GM23338 (cell line): ENCODE measurements at regions not wholly inside any gene's neighbourhood (a gene's known extent, or its start where the extent isn't known, plus 50 kb on each side); places are given as distances from the start of the nearest gene placed in this dataset.

ENCODE experiments used
- ATAC-seq: fragments of 200-7000 bp; cut with Tn5 transposase; 3 replicates; pipeline ENCODE4 v1.9.1; 2020
- DNase-seq: peaks from one replicate; pipeline ENCODE4 v3.0.0-alpha.2; 2015; ENCODE audit warnings: low spot score
- H2AFZ ChIP-seq: fragments of 200-600 bp; sonication (generic); 2 replicates; pipeline ENCODE4 v1.8.0; 2016; ENCODE audit warnings: antibody characterized with exemption, mild to moderate bottlenecking, moderate library complexity
- H3F3A ChIP-seq: fragments of 200-600 bp; sonication (generic); replicated peaks from 2 replicates; pipeline ENCODE4 v1.8.0; 2017; ENCODE audit warnings: antibody characterized with exemption, mixed run types, low read depth
- H3K27ac ChIP-seq: fragments of 200-600 bp; sonication (generic); 2 replicates; pipeline ENCODE4 v1.6.1; 2016; ENCODE audit warnings: low read depth
- H3K27me3 ChIP-seq: fragments of 200-600 bp; sonication (generic); 2 replicates; pipeline ENCODE4 v1.8.0; 2016; ENCODE audit warnings: mild to moderate bottlenecking, mixed run types, moderate library complexity; ENCODE audit not compliant: insufficient read depth
- H3K36me3 ChIP-seq: fragments of 200-600 bp; sonication (generic); 2 replicates; pipeline ENCODE4 v1.8.0; 2016; ENCODE audit warnings: mild to moderate bottlenecking; ENCODE audit not compliant: insufficient read depth
- H3K4me1 ChIP-seq: fragments of 200-600 bp; sonication (generic); 2 replicates; pipeline ENCODE4 v1.8.0; 2016; ENCODE audit warnings: mild to moderate bottlenecking, moderate library complexity; ENCODE audit not compliant: insufficient read depth
- H3K4me2 ChIP-seq: fragments of 200-600 bp; sonication (generic); 2 replicates; pipeline ENCODE4 v1.7.1; 2017; ENCODE audit warnings: mixed run types
- H3K4me3 ChIP-seq: fragments of 200-600 bp; sonication (generic); 2 replicates; pipeline ENCODE4 v1.6.1; 2016; ENCODE audit warnings: mixed run types
- H3K79me2 ChIP-seq: fragments of 200-600 bp; sonication (generic); replicated peaks from 2 replicates; pipeline ENCODE4 v1.8.0; 2017; ENCODE audit warnings: mild to moderate bottlenecking; ENCODE audit not compliant: insufficient read depth
- H3K9me2 ChIP-seq: fragments of 200-600 bp; sonication (generic); 2 replicates; pipeline ENCODE4 v1.8.0; 2017; ENCODE audit not compliant: insufficient read depth
- H4K20me1 ChIP-seq: fragments of 200-600 bp; sonication (generic); replicated peaks from 2 replicates; pipeline ENCODE4 v1.8.0; 2017; ENCODE audit warnings: mild to moderate bottlenecking; ENCODE audit not compliant: insufficient read depth
- H3K27ac Mint-ChIP-seq: 2 replicates; pipeline ENCODE4 v1.8.0; 2020; ENCODE audit warnings: inconsistent platforms, mild to moderate bottlenecking, moderate library complexity, mixed read lengths
- H3K27me3 Mint-ChIP-seq: 3 replicates; pipeline ENCODE4 v1.8.0; 2022; ENCODE audit warnings: low read depth, mild to moderate bottlenecking, moderate library complexity, mixed read lengths, inconsistent platforms; ENCODE audit not compliant: insufficient read depth, poor library complexity
- H3K36me3 Mint-ChIP-seq: 3 replicates; pipeline ENCODE4 v1.8.0; 2021; ENCODE audit warnings: low read depth, mild to moderate bottlenecking, inconsistent platforms, moderate library complexity, mixed read lengths
- H3K4me1 Mint-ChIP-seq: 3 replicates; pipeline ENCODE4 v1.8.0; 2020; ENCODE audit warnings: mild to moderate bottlenecking, inconsistent platforms, mixed read lengths
- H3K4me3 Mint-ChIP-seq: 3 replicates; pipeline ENCODE4 v1.8.0; 2021; ENCODE audit warnings: moderate library complexity, mild to moderate bottlenecking, inconsistent platforms, mixed read lengths
- H3K9me3 Mint-ChIP-seq: 3 replicates; pipeline ENCODE4 v1.8.0; 2020; ENCODE audit warnings: moderate library complexity, mild to moderate bottlenecking, inconsistent platforms, mixed read lengths
- CREB1 ChIP-seq: fragments of 250-450 bp; sonication (Bioruptor Pico); IDR thresholded peaks from 2 replicates; pipeline ENCODE4 v1.5.0; 2020; ENCODE audit warnings: low read depth, mild to moderate bottlenecking, moderate library complexity
- EZH2 ChIP-seq: fragments of 200-600 bp; sonication (generic); IDR thresholded peaks from one replicate; pipeline ENCODE4 v1.8.0; 2017; ENCODE audit warnings: antibody characterized with exemption, mild to moderate bottlenecking, low read depth; ENCODE audit not compliant: unreplicated experiment
- EZH2phosphoT487 ChIP-seq: fragments of 200-600 bp; sonication (generic); IDR thresholded peaks from one replicate; pipeline ENCODE4 v1.8.1; 2018; ENCODE audit warnings: antibody characterized with exemption; ENCODE audit not compliant: unreplicated experiment
- JUNB ChIP-seq: IDR thresholded peaks from one replicate; pipeline ENCODE4 v1.6.1; 2016; ENCODE audit warnings: antibody characterized with exemption; ENCODE audit not compliant: unreplicated experiment
- NANOG ChIP-seq: IDR thresholded peaks from 2 replicates; pipeline ENCODE4 v1.6.1; 2016; ENCODE audit warnings: antibody characterized with exemption, borderline replicate concordance
- POLR2AphosphoS5 ChIP-seq: IDR thresholded peaks from 2 replicates; pipeline ENCODE4 v1.6.1; 2016; ENCODE audit warnings: antibody characterized with exemption, low read depth
- STAT1 ChIP-seq: IDR thresholded peaks from one replicate; pipeline ENCODE4 v1.6.1; 2016; ENCODE audit warnings: antibody characterized with exemption; ENCODE audit not compliant: unreplicated experiment
- ZNF114 ChIP-seq: fragments of 250-450 bp; sonication (Bioruptor Pico); IDR thresholded peaks from 2 replicates; pipeline ENCODE4 v1.5.0; 2020; ENCODE audit warnings: mild to moderate bottlenecking, moderate library complexity
- ZNF331 ChIP-seq: fragments of 250-450 bp; sonication (Bioruptor Pico); IDR thresholded peaks from 2 replicates; pipeline ENCODE4 v1.5.0; 2020; ENCODE audit warnings: low read depth, mild to moderate bottlenecking, moderate library complexity
- TF ChIP-seq, protein P1 (sequence below): fragments of 250-450 bp; sonication (Bioruptor Pico); IDR thresholded peaks from 2 replicates; pipeline ENCODE4 v1.5.0; 2020; ENCODE audit warnings: mild to moderate bottlenecking, moderate library complexity
- TF ChIP-seq, protein P2 (sequence below): IDR thresholded peaks from one replicate; pipeline ENCODE4 v1.6.1; 2018; ENCODE audit warnings: antibody characterized with exemption; ENCODE audit not compliant: unreplicated experiment
- TF ChIP-seq, protein P3 (sequence below), 2 experiments: fragments of 200-600 bp in 1 of 2; sonication (generic) in 1 of 2; conservative IDR thresholded peaks; 2 replicates each; pipeline versions ENCODE4 v1.5.1 to v1.6.1; 2016 to 2017; ENCODE audit warnings: antibody characterized with exemption in 2 of 2, low read depth in 2 of 2, mild to moderate bottlenecking in 2 of 2, moderate library complexity in 1 of 2
- TF ChIP-seq, protein P4 (sequence below): IDR thresholded peaks from 2 replicates; pipeline ENCODE4 v1.6.1; 2016; ENCODE audit warnings: antibody characterized with exemption

DNA sequence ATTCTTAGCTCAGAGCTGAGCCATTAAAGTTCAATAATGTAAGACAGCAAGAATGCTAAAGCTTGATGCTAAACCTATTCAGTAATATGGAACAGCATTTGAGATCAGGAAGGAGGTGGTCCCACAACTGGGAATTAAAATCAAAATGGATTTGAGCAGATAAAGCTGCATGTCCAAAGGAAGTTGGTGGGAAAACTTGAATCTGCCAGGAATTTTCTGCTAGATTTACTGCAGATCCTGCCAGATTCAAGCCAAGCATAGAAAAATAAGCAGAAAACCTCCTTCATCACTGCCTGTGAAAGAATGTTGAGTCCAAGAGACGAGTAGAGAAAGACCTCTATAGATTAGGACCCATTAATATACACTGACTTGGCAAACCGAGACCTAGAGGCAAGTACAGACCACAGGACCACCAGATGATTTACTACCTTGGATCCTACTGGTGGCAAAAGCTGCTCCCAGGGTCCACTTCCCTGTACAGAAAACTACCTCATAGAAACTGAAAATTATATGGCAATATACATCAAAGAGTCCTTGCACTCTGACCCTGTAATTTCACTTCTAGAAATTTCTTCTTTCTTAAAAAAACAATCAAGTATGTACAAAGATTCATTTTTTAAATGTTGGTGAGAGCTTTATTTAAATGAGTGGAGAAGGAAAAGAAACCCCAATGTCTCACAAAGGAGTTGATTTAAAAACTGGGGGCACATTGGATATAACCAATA lies 263.2 kb downstream of the DAD1 start:
- TF ChIP-seq, protein P1, sequence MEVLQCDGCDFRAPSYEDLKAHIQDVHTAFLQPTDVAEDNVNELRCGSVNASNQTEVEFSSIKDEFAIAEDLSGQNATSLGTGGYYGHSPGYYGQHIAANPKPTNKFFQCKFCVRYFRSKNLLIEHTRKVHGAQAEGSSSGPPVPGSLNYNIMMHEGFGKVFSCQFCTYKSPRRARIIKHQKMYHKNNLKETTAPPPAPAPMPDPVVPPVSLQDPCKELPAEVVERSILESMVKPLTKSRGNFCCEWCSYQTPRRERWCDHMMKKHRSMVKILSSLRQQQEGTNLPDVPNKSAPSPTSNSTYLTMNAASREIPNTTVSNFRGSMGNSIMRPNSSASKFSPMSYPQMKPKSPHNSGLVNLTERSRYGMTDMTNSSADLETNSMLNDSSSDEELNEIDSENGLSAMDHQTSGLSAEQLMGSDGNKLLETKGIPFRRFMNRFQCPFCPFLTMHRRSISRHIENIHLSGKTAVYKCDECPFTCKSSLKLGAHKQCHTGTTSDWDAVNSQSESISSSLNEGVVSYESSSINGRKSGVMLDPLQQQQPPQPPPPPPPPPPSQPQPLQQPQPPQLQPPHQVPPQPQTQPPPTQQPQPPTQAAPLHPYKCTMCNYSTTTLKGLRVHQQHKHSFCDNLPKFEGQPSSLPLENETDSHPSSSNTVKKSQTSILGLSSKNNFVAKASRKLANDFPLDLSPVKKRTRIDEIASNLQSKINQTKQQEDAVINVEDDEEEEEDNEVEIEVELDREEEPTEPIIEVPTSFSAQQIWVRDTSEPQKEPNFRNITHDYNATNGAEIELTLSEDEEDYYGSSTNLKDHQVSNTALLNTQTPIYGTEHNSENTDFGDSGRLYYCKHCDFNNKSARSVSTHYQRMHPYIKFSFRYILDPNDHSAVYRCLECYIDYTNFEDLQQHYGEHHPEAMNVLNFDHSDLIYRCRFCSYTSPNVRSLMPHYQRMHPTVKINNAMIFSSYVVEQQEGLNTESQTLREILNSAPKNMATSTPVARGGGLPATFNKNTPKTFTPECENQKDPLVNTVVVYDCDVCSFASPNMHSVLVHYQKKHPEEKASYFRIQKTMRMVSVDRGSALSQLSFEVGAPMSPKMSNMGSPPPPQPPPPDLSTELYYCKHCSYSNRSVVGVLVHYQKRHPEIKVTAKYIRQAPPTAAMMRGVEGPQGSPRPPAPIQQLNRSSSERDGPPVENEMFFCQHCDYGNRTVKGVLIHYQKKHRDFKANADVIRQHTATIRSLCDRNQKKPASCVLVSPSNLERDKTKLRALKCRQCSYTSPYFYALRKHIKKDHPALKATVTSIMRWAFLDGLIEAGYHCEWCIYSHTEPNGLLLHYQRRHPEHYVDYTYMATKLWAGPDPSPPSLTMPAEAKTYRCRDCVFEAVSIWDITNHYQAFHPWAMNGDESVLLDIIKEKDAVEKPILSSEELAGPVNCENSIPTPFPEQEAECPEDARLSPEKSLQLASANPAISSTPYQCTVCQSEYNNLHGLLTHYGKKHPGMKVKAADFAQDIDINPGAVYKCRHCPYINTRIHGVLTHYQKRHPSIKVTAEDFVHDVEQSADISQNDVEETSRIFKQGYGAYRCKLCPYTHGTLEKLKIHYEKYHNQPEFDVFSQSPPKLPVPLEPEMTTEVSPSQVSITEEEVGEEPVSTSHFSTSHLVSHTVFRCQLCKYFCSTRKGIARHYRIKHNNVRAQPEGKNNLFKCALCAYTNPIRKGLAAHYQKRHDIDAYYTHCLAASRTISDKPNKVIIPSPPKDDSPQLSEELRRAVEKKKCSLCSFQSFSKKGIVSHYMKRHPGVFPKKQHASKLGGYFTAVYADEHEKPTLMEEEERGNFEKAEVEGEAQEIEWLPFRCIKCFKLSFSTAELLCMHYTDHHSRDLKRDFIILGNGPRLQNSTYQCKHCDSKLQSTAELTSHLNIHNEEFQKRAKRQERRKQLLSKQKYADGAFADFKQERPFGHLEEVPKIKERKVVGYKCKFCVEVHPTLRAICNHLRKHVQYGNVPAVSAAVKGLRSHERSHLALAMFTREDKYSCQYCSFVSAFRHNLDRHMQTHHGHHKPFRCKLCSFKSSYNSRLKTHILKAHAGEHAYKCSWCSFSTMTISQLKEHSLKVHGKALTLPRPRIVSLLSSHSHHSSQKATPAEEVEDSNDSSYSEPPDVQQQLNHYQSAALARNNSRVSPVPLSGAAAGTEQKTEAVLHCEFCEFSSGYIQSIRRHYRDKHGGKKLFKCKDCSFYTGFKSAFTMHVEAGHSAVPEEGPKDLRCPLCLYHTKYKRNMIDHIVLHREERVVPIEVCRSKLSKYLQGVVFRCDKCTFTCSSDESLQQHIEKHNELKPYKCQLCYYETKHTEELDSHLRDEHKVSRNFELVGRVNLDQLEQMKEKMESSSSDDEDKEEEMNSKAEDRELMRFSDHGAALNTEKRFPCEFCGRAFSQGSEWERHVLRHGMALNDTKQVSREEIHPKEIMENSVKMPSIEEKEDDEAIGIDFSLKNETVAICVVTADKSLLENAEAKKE (CRISPR knock-in tag), result no peak
- TF ChIP-seq CREB1 (CRISPR knock-in tag) (no peak), ZNF114 (CRISPR knock-in tag) (no peak), NANOG (no peak), POLR2AphosphoS5 (no peak), STAT1 (no peak), EZH2phosphoT487 (no peak), ZNF331 (CRISPR knock-in tag) (no peak), JUNB (no peak), EZH2 (no peak)
- TF ChIP-seq, protein P2, sequence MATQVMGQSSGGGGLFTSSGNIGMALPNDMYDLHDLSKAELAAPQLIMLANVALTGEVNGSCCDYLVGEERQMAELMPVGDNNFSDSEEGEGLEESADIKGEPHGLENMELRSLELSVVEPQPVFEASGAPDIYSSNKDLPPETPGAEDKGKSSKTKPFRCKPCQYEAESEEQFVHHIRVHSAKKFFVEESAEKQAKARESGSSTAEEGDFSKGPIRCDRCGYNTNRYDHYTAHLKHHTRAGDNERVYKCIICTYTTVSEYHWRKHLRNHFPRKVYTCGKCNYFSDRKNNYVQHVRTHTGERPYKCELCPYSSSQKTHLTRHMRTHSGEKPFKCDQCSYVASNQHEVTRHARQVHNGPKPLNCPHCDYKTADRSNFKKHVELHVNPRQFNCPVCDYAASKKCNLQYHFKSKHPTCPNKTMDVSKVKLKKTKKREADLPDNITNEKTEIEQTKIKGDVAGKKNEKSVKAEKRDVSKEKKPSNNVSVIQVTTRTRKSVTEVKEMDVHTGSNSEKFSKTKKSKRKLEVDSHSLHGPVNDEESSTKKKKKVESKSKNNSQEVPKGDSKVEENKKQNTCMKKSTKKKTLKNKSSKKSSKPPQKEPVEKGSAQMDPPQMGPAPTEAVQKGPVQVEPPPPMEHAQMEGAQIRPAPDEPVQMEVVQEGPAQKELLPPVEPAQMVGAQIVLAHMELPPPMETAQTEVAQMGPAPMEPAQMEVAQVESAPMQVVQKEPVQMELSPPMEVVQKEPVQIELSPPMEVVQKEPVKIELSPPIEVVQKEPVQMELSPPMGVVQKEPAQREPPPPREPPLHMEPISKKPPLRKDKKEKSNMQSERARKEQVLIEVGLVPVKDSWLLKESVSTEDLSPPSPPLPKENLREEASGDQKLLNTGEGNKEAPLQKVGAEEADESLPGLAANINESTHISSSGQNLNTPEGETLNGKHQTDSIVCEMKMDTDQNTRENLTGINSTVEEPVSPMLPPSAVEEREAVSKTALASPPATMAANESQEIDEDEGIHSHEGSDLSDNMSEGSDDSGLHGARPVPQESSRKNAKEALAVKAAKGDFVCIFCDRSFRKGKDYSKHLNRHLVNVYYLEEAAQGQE, result no peak
- TF ChIP-seq, protein P3, sequence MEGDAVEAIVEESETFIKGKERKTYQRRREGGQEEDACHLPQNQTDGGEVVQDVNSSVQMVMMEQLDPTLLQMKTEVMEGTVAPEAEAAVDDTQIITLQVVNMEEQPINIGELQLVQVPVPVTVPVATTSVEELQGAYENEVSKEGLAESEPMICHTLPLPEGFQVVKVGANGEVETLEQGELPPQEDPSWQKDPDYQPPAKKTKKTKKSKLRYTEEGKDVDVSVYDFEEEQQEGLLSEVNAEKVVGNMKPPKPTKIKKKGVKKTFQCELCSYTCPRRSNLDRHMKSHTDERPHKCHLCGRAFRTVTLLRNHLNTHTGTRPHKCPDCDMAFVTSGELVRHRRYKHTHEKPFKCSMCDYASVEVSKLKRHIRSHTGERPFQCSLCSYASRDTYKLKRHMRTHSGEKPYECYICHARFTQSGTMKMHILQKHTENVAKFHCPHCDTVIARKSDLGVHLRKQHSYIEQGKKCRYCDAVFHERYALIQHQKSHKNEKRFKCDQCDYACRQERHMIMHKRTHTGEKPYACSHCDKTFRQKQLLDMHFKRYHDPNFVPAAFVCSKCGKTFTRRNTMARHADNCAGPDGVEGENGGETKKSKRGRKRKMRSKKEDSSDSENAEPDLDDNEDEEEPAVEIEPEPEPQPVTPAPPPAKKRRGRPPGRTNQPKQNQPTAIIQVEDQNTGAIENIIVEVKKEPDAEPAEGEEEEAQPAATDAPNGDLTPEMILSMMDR (conservative IDR thresholded peaks at IDR 0.05; ENCODE audit: low read depth in 2 of 2), result no peak
- TF ChIP-seq, protein P4, sequence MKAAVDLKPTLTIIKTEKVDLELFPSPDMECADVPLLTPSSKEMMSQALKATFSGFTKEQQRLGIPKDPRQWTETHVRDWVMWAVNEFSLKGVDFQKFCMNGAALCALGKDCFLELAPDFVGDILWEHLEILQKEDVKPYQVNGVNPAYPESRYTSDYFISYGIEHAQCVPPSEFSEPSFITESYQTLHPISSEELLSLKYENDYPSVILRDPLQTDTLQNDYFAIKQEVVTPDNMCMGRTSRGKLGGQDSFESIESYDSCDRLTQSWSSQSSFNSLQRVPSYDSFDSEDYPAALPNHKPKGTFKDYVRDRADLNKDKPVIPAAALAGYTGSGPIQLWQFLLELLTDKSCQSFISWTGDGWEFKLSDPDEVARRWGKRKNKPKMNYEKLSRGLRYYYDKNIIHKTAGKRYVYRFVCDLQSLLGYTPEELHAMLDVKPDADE, result no peak
- peaks cover 50% of the 10 kb centered on the region for H3K9me3 Mint-ChIP-seq
- H2AFZ ChIP-seq, result no peak overlapping the region

More for the DNA sequence above, 263.2 kb downstream of the DAD1 start:
- no peak overlapping the region for H3K4me2 ChIP-seq
- H3K27ac ChIP-seq, result no peak overlapping the region
- Mint-ChIP-seq H3K4me3 (no peak overlapping the region), H3K4me1 (no peaks in the 10 kb centered on the region), H3K36me3 (peaks cover 30% of the 10 kb centered on the region; the same call in 2 of the 3 replicates), H3K27ac (no peak overlapping the region), H3K27me3 (peaks cover 4% of the 10 kb centered on the region)
- H3K4me3 ChIP-seq, result no peak overlapping the region
- no peaks in the 10 kb centered on the region for H3K4me1 ChIP-seq
- ATAC-seq (no peak), DNase-seq (no peak)
- H3K36me3 ChIP-seq, result peaks cover 4% of the 10 kb centered on the region; the same call in 1 of the 2 replicates
- no peaks in the 10 kb centered on the region for H3K9me2 ChIP-seq
- H3K27me3 ChIP-seq, result no peaks in the 10 kb centered on the region
- no peaks in the 10 kb centered on the region for H3F3A ChIP-seq
- H4K20me1 ChIP-seq, result no peaks in the 10 kb centered on the region
- H3K79me2 ChIP-seq, result no peaks in the 10 kb centered on the region
